DMS53 treated with DMSO at 0.1 percent for 48 hours (cell line): ENCODE measurements at regions not wholly inside any gene's neighbourhood (a gene's known extent, or its start where the extent isn't known, plus 50 kb on each side); places are given as distances from the start of the nearest gene placed in this dataset.

Experiments
- DNase-seq: peaks from one replicate; lab custom pipeline; 2025; ENCODE audit not compliant: unreplicated experiment; lab: John Stamatoyannopoulos, UW

DNA sequence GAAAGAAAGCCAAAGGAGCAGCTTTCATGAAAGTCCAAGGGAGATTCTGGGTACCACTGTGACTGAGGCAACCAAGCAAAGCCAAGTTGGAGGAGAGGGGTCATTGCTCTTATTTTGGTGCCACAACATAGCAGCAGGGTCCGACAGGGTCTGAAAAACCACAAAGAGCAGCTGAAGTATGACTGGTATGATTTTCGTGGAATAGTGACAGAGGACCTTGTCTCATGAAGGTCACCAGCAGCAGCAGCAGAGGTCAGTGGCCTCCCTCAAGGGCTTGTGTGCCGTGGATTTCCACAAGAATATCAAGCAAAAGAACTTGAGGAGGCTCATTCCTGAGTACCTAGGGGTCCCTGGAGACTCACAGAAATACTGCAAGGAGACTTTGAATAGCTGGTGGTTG, 160.9 kb upstream of the SYT6 start:
- DNase-seq: no peak

DNA sequence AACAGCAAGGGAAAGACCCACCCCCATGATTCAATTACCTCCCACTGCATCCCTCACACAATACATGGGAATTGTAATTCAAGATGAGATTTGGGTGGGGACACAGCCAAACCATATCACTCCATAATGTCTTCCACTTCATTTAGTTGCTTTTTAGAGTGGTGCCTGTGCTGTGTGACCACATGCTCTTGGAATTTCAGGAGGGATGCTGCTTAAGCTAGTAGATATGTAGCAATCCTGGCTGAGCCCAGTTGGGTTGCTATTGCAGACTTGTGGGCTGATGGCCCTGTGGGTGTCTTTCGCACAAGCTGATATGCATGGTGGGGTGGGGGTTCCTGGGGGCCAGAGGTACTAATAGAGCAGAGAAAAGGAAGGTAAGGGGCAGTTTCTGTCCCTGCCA, 160.4 kb upstream of the SYT6 start:
- no peak for DNase-seq

DNA sequence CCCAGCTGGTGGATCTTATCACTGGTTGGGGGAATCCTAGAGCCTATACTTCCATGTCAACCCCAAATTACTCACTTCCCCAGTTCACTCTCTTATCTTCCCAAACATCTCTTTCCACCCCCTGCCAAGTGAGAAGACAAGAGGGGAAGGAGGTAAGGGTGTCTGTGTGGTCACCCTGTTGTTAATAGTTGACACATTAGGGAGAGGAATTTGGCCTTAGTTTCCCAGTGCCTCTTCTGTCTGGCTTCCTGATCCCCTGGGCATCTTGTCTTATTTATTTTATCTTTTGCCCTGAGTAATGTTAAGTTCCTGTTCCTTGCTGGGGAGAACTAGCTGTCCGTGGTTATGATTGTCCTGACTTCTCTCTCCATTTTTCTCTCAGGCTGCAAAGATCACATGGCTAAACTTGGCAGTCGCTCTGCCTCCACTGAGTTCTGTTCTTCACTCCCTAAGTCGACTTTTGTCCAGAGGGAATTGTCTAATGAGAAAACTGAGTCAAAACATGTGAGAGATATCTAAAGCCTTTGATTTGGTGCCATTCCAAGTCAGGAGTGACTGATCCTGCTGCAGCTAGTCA, 157.1 kb upstream of the SYT6 start:
- DNase-seq: no peak

DNA sequence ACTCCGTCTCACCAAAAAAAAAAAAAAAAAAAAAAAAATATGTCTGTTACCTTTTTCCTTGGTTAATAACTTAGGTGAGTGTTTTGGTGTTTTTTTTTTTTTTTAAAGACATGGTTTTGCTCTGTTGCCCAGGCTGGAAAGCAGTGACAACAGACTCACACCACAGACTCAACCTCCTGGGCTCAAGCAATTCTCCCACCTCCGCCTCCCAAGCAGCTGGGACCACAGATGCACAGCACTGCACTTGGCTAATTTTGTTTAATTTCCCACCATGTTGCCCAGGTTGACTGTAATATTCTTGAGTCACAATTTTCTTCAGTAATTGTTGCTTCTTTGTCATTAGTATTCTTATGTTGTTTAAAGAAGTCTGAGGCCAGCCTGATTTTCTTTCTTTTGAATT, 149.2 kb upstream of the SYT6 start:
- no peak for DNase-seq

- DNase-seq: no peak
These were observed 145.8 kb upstream of the SYT6 start for GRCh38 chr1:114299331-114299975.

DNA sequence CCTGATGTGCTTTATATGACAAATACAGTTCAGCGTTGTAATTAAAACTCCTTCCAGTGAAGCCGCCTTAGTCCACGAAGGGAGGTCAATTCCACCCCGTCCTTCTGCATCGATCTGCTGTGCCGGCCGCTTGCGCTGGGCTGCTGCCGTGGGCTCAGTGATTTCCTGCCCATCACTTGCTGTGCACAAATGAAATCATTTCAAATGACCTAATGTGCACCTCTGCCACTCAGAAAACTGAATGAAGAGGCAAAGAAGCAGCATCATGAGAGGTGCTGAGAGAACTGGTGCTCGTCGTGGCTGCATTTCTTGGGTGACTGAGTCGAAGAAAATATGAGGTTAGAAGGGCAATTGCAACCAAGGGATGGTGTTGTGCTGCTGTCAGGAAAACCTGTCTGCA, 144.3 kb upstream of the SYT6 start:
- DNase-seq: no peak

- no peak for DNase-seq
These were observed 142.7 kb upstream of the SYT6 start for GRCh38 chr1:114296413-114296812.

DNA sequence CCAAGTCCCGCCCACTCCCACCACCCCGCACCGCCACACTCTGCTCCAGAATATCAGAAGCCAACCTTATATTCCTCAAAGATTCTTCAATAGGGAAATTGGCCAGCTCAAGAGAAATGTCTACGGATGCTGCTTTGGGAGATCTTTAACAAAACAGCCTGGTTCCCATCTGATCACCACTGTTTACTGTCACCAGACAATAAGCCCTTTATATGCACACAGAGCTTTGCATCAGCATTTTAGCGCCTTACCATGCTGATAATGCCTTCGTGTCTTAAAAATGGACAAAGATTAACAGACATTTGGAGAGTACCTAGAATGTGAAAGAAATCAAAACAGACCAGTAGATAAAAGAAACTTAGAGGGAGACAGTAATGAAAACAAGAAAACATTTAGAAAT, 141.7 kb upstream of the SYT6 start:
- DNase-seq: no peak

- no peak for DNase-seq
These were observed 139.2 kb upstream of the SYT6 start for GRCh38 chr1:114292835-114293234.

GRCh38 chr1:114292194-114292593, 138.5 kb upstream of the SYT6 start:
- DNase-seq: no peak

DNA sequence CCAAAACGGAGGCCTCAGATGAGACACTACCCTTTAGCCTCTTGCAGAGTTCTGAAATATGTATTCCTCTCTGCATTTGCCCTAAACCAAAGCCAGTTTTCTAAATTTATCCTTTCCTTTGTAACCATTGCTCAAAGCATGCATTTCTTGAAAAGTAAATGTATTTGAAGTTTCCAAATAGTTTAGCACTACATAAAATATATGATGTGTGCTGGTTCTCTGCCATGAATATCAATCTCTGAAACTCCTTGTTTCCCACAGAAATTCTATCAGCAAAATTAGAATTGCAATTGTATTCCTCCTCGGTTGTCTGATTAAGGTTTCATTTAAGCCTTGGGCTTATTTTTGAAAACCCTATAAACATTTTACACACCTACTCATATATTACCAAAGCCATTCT, 137.1 kb upstream of the SYT6 start:
- no peak for DNase-seq

- DNase-seq: no peak
These were observed 136.7 kb upstream of the SYT6 start for GRCh38 chr1:114290341-114290740.

DNA sequence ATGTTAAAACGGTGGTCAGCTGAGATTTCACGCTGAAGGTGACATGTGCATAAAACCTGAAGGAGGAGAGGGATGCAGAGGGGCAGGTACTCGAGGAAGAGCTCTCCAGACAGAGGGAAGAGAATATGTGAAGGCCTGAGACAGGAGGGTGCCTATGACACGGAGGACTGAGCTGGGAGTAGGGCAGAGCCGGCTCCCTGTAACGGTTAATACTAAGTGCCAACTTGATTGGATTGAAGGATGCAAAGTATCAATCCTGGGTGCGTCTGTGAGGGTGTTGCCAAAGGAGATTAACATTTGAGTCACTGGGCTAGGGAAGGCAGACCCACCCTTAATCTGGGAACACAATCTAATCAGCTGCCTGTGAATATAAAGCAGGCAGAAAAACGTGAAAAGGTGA, 136.2 kb upstream of the SYT6 start:
- no peak for DNase-seq

DNA sequence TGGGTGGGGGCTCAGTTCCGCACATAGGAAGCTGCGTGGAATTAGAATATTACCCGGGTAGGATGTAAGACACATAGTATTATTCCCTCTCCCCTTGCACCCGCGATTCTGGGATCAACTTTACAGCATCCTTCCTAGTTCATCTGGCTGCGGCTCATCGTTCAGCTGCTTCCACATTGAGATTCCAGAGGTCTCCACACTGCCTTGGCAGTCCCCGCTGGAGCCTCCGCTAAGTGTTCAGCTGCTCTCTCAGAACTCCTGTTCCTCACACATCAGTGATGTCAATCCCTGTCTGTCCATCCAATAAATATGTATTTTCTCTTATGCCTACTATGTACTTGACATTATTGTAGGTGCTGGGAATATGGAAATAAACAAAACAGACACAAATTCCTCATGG, 135.6 kb upstream of the SYT6 start:
- DNase-seq: no peak

DNA sequence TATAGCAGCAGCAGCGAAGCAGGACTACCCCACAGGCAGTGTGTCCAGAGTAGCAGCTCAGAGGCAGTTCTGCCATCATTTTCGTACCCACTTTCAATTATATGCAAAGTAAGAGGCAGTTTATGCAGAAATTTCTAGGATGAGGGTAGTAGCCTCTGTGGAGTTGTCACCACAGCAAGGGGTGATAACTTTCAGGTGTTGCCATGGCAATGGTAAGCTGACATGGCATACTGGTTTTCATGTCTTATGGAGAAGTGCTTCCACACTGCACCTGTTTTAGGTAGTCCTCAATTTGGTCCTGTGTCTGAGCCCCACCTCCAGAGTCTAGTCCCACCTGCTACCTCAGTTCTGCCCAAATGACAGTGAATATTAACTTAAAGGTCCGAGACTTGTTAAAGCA, 133.3 kb upstream of the SYT6 start:
- DNase-seq: no peak

- DNase-seq: no peak
These were observed 132.5 kb upstream of the SYT6 start for GRCh38 chr1:114286179-114286578.

DNA sequence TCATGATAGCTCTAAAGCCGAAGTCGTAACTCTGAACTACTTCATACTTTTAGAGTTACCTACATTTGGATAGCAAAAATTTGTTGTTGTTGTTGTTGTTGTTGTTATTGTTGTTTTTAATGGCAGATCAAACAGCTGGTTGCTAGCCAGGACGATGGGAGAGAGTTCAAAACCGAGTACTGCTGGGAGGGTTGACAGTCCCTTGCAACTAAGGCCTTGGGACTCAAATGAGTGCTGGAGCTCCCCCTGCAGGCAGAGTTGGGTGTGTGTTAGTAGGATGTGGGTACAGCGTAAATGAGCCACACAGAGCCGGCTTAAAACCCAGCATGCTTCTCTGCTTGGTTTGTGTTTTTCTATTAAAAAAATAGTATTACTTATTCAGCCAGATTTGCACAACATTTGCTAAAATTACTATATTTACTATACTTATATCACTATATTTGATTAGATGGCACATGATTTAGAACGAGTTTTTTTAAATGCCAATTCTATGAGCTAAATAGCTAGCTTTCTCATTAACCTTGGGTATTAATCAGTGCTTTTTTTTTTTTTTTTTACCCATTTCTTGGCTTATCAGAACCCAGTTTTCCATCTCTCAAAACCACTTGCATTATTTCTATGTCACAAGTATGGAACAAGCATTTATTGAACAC, 129.2 kb upstream of the SYT6 start:
- DNase-seq: peak; percentile 71

- DNase-seq: no peak
These were observed 125.2 kb upstream of the SYT6 start for GRCh38 chr1:114278911-114279310.

- DNase-seq: no peak
These were observed 124.8 kb upstream of the SYT6 start for GRCh38 chr1:114278430-114278829.

DNA sequence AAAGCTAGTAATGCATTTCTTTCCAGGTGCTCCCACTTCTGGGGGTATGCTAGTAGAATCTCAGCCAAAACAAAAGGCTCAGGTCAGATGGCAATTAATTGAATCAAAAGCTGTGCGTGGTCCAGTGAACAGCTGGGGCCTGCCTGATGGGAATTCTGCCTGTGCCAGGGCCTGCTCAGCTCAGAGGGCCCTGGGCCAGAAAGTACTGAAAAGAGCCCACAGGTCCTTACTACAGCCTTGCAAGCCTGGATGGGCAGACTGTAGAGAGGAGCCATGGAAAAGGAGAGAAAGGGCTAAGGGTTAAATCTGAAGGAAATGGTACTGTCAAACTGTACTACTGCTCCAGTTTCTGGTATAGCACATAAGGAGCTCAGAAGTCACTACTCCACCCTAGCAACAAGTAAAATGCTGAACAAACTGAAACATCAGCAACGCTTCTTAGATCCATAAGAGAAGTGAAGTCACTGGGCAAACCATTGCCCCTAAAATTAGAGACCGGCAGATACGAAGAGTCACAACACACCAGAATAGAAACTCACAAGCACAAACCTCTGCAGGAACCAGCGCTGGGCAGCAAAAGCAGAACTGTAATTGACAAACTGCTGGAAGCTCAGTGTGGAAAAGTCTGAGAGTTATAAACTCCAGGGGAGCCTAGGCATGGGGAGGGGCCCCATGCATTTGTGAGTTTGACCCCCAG, 121.1 kb upstream of the SYT6 start:
- no peak for DNase-seq

- no peak for DNase-seq
These were observed 118.9 kb upstream of the SYT6 start for GRCh38 chr1:114272593-114272992.

- no peak for DNase-seq
These were observed 117.0 kb upstream of the SYT6 start for GRCh38 chr1:114270718-114271117.
